SU-DHL-6 (cell line): ENCODE measurements at regions not wholly inside any gene's neighbourhood (a gene's known extent, or its start where the extent isn't known, plus 50 kb on each side); places are given as distances from the start of the nearest gene placed in this dataset.

Source experiments
- CTCF ChIP-seq: fragments of 200-600 bp; sonication (generic); IDR thresholded peaks from one replicate; pipeline ENCODE4 v1.5.1; 2017; ENCODE audit warnings: antibody characterized with exemption, mild to moderate bottlenecking, low read length, moderate library complexity; ENCODE audit not compliant: insufficient read depth, poor library complexity, severe bottlenecking
- EZH2phosphoT487 ChIP-seq: fragments of 200-600 bp; sonication (generic), shearing (Covaris generic); conservative IDR thresholded peaks from 2 replicates; pipeline ENCODE4 v1.6.1; 2018; ENCODE audit warnings: mild to moderate bottlenecking, antibody characterized with exemption, low read length, moderate library complexity, mixed read lengths

- TF ChIP-seq CTCF (no peak), EZH2phosphoT487 (no peak)
Observed at GRCh38 chr9:30846651-30847050, 1537.8 kb upstream of the ACO1 start.
